ENCODE measurements at regions not wholly inside any gene's neighbourhood (a gene's known extent, or its start where the extent isn't known, plus 50 kb on each side); places are given as distances from the start of the nearest gene placed in this dataset.

DNA sequence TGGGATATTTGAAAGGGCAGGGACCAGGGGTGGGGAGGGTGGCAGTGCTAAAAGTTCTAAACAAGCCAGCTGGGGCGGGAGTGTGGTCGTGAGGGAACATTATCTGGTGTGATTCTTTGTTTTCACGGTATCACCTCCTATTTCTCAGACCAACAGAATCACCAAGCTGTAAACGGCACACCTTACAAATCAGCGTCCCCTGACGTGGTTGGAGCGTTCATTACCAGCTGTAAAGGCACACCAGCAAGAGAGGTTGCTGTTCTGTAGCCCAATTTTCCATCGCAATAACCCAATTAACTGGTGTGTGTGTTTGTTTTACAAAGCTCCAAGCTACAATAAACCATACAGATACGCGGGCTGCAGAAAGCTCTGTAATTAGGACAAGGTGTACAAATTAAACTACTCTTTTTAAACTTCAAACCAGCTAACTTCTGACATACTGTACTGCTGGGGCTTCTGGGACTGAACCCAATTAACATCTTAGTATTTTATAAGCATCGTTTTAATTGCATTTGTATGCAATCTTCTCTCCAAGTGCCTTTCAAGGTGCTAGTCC, 303.6 kb upstream of the CLINT1 start:
- no peaks in the 10 kb centered on the region for H3K27me3 ChIP-seq (replicated peaks; ENCODE audit: insufficient read depth)
- no peak overlapping the region for H3K4me3 ChIP-seq
- H3K27ac ChIP-seq: no peak overlapping the region
- H3K9me3 ChIP-seq: no peaks in the 10 kb centered on the region
- TF ChIP-seq, protein P1, sequence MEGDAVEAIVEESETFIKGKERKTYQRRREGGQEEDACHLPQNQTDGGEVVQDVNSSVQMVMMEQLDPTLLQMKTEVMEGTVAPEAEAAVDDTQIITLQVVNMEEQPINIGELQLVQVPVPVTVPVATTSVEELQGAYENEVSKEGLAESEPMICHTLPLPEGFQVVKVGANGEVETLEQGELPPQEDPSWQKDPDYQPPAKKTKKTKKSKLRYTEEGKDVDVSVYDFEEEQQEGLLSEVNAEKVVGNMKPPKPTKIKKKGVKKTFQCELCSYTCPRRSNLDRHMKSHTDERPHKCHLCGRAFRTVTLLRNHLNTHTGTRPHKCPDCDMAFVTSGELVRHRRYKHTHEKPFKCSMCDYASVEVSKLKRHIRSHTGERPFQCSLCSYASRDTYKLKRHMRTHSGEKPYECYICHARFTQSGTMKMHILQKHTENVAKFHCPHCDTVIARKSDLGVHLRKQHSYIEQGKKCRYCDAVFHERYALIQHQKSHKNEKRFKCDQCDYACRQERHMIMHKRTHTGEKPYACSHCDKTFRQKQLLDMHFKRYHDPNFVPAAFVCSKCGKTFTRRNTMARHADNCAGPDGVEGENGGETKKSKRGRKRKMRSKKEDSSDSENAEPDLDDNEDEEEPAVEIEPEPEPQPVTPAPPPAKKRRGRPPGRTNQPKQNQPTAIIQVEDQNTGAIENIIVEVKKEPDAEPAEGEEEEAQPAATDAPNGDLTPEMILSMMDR (IDR thresholded peaks at IDR 0.05): no peak
- DNase-seq (ENCODE audit: low spot score) (no peak), ATAC-seq (ENCODE audit: insufficient number of reproducible peaks, low FRiP score, low read depth) (no peak)
- no peaks in the 10 kb centered on the region for H3K36me3 ChIP-seq
- no peaks in the 10 kb centered on the region for H3K4me1 ChIP-seq (ENCODE audit: control insufficient read depth in 1 of 2, low read depth in 2 of 2)

DNA sequence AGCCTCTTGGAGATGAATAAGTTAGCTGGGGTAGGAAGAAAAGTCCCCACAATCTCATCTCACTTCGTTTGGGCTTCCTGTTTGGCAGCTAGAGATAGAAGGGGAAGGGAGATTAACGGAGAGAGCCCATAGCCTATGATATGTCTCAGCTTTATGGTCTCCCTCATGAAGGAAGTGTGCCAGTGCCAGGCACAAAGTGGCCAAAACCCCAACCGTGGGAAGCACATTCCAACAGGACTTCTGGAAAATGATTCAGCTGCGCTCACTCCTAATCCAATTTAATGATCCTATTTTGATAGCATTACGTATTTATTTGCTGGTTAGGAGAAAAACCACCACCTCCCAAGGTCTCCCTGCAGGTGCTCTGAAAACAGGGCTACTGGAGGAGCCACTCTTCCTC, 303.1 kb upstream of the CLINT1 start:
- Histone ChIP-seq H3K4me1 (ENCODE audit: control insufficient read depth in 1 of 2, low read depth in 2 of 2) (no peaks in the 10 kb centered on the region), H3K4me3 (no peak overlapping the region), H3K27me3 (replicated peaks; ENCODE audit: insufficient read depth) (no peaks in the 10 kb centered on the region), H3K27ac (no peak overlapping the region), H3K9me3 (no peaks in the 10 kb centered on the region), H3K36me3 (no peaks in the 10 kb centered on the region)
- ATAC-seq (ENCODE audit: insufficient number of reproducible peaks, low FRiP score, low read depth) (no peak), DNase-seq (ENCODE audit: low spot score) (no peak)
- TF ChIP-seq, protein P1 (IDR thresholded peaks at IDR 0.05): no peak

DNA sequence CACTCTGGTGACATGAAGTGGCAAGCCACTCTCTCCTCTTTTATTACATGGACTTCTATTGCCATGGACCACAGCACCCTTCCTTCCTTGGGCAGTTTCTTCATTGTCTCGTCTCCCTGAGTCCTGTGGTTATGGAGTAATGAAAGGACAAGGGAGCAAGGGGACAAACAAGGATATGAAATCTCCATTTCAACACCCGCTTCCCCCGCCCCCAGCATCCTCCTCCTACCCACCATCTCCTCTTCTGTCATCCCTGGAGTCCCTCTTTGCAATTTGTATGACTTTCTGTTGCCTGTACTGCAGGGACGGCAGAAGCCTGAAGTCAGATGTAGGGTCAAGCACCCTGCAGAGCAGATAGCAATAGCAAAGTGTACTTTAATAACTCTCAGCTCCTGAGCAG, 300.7 kb upstream of the CLINT1 start:
- no peaks in the 10 kb centered on the region for H3K36me3 ChIP-seq
- no peak for DNase-seq (ENCODE audit: low spot score)
- TF ChIP-seq, protein P1 (IDR thresholded peaks at IDR 0.05): no peak
- H3K4me1 ChIP-seq (ENCODE audit: control insufficient read depth in 1 of 2, low read depth in 2 of 2): peaks cover 0 to 2% of the 10 kb centered on the region in 2 donors
- H3K27ac ChIP-seq: no peak overlapping the region
- no peaks in the 10 kb centered on the region for H3K9me3 ChIP-seq
- H3K4me3 ChIP-seq: no peak overlapping the region
- no peak for ATAC-seq (ENCODE audit: insufficient number of reproducible peaks, low FRiP score, low read depth)
- no peaks in the 10 kb centered on the region for H3K27me3 ChIP-seq (replicated peaks; ENCODE audit: insufficient read depth)

DNA sequence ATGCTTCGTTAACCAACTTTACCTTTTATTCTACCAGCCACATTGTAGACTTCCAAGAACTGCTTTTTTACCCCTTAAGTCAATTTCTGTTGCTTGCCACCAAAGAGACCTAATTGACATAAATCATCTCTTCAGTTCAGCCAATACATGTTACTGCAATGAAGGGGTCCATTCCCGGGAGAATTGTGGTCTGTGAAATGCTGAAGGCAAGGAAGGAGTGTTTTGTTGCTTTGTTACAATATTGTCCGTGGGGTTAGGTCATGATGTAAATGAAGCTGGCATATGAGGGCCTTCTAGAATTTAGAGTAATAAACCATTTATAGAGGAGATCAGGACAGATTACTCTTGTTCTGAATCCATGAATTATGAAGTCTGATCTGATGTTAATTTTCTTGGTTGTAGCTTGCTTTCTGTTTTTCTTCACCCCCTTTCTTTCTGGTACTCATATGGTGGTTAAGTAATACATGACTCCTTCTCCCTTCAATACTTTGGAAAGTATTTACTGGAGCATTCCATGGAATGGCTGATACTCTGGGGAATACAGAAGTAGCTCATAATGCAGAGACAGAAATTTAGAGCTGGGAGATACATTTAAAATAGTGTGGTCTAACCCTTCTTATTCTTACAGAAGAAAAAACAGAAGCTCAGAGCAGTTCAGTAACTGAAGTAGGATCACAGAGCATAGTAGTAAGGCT, 297.0 kb upstream of the CLINT1 start:
- Histone ChIP-seq H3K36me3 (no peaks in the 10 kb centered on the region), H3K4me3 (no peak overlapping the region), H3K27me3 (replicated peaks; ENCODE audit: insufficient read depth) (no peaks in the 10 kb centered on the region), H3K4me1 (ENCODE audit: control insufficient read depth in 1 of 2, low read depth in 2 of 2) (peaks cover 0 to 3% of the 10 kb centered on the region in 2 donors), H3K27ac (no peak overlapping the region), H3K9me3 (no peaks in the 10 kb centered on the region)
- TF ChIP-seq, protein P1 (IDR thresholded peaks at IDR 0.05): no peak
- no peak for ATAC-seq (ENCODE audit: insufficient number of reproducible peaks, low FRiP score, low read depth)
- DNase-seq (ENCODE audit: low spot score): no peak

- H3K4me1 ChIP-seq (ENCODE audit: control insufficient read depth in 1 of 2, low read depth in 2 of 2): peaks cover 0 to 3% of the 10 kb centered on the region in 2 donors
- H3K36me3 ChIP-seq: no peaks in the 10 kb centered on the region
- no peak overlapping the region for H3K4me3 ChIP-seq
- H3K27ac ChIP-seq: no peak overlapping the region
- no peaks in the 10 kb centered on the region for H3K27me3 ChIP-seq (replicated peaks; ENCODE audit: insufficient read depth)
- TF ChIP-seq, protein P1 (IDR thresholded peaks at IDR 0.05): no peak
- ATAC-seq (ENCODE audit: insufficient number of reproducible peaks, low FRiP score, low read depth) (no peak), DNase-seq (ENCODE audit: low spot score) (no peak)
- H3K9me3 ChIP-seq: no peaks in the 10 kb centered on the region
Observed at GRCh38 chr5:158155067-158155466, 296.1 kb upstream of the CLINT1 start.
